ENCODE measurements at regions not wholly inside any gene's neighbourhood (a gene's known extent, or its start where the extent isn't known, plus 50 kb on each side); places are given as distances from the start of the nearest gene placed in this dataset.

- Histone ChIP-seq H3K9me3 (no peaks in the 10 kb centered on the region), H3K27ac (no peak overlapping the region), H3K27me3 (no peaks in the 10 kb centered on the region), H3K4me1 (peaks cover 0 to 24% (median 2%) of the 10 kb centered on the region in 4 donors), H3K4me3 (no peak overlapping the region), H3K36me3 (no peaks in the 10 kb centered on the region)
- no peak for DNase-seq (ENCODE audit: low spot score in 2 of 2)
- TF ChIP-seq EP300 (IDR thresholded peaks at IDR 0.05) (no peak), POLR2A (IDR thresholded peaks at IDR 0.05) (no peak)
- TF ChIP-seq, protein P1, sequence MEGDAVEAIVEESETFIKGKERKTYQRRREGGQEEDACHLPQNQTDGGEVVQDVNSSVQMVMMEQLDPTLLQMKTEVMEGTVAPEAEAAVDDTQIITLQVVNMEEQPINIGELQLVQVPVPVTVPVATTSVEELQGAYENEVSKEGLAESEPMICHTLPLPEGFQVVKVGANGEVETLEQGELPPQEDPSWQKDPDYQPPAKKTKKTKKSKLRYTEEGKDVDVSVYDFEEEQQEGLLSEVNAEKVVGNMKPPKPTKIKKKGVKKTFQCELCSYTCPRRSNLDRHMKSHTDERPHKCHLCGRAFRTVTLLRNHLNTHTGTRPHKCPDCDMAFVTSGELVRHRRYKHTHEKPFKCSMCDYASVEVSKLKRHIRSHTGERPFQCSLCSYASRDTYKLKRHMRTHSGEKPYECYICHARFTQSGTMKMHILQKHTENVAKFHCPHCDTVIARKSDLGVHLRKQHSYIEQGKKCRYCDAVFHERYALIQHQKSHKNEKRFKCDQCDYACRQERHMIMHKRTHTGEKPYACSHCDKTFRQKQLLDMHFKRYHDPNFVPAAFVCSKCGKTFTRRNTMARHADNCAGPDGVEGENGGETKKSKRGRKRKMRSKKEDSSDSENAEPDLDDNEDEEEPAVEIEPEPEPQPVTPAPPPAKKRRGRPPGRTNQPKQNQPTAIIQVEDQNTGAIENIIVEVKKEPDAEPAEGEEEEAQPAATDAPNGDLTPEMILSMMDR (IDR thresholded peaks at IDR 0.05), result no peak
- WGBS, 2 donors, result 67 to 75% methylated on average over 15 to 19 of the region's 19 CpGs
These were observed 210.1 kb downstream of the NDUFA10 start for GRCh38 chr2:239814861-239815601.

GRCh38 chr2:239814116-239814860 lies 210.9 kb downstream of the NDUFA10 start:
- Histone ChIP-seq H3K9me3 (no peaks in the 10 kb centered on the region), H3K27ac (peak overlapping the region in 3 of 4 donors; percentile 17 to 68 (median 40)), H3K36me3 (no peaks in the 10 kb centered on the region), H3K27me3 (no peaks in the 10 kb centered on the region), H3K4me3 (no peak overlapping the region), H3K4me1 (peaks cover 0 to 17% (median 2%) of the 10 kb centered on the region in 4 donors)
- DNase-seq (ENCODE audit: low spot score in 2 of 2), result no peak
- TF ChIP-seq, protein P1 (IDR thresholded peaks at IDR 0.05), result no peak
- TF ChIP-seq EP300 (IDR thresholded peaks at IDR 0.05), result no peak
- TF ChIP-seq POLR2A (IDR thresholded peaks at IDR 0.05), result no peak
- WGBS, 2 donors, result 64 to 65% methylated on average over 15 of the region's 15 CpGs

DNA sequence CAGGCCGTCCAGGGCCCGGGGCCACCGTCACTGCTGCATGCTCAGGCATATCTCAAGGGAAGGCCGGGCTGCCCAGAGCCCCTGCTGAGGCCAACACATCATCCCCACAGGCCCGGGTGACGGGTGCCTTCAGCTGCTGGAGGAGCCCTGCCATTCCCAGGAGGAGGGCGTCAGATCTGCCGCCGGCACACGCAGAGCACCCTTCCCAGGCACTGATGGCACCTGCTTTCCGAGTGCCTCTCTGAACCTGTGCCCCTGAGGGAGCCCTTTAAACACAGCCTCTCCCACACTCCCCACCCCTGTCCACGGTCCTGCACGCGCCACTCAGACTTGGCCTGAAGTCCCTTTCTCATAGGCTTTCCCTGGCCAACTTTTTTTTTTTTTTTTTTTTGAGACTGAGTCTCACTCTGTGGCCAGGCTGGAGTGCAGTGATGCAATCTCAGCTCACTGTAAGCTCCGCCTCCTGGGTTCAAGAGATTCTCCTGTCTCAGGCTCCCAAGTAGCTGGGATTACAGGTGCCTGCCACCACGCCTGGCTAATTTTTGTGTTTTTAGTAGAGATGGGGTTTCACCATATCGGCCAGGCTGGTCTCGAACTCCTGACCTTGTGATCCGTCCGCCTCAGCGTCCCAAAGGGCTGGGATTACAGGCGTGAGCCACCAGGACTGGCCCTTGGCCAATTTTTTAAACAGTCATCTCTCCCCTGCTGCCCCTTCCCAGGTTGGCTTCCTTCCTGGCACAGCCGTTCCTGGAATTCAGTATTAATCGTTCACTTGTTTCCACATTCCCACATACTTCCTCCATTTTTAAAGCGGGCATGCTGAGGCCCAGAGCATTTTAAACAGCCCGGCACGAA lies 211.7 kb downstream of the NDUFA10 start:
- Histone ChIP-seq H3K27ac (peak overlapping the region in 1 of 4 donors; percentile 68), H3K27me3 (no peaks in the 10 kb centered on the region), H3K4me3 (no peak overlapping the region), H3K4me1 (peaks cover 0 to 11% (median 2%) of the 10 kb centered on the region in 4 donors), H3K36me3 (no peaks in the 10 kb centered on the region), H3K9me3 (no peaks in the 10 kb centered on the region)
- 74 to 80% methylated on average over 27 of the region's 27 CpGs for WGBS, 2 donors
- DNase-seq (ENCODE audit: low spot score in 2 of 2), result no peak
- TF ChIP-seq POLR2A (IDR thresholded peaks at IDR 0.05) (no peak), EP300 (IDR thresholded peaks at IDR 0.05) (no peak)
- TF ChIP-seq, protein P1 (IDR thresholded peaks at IDR 0.05), result no peak

DNA sequence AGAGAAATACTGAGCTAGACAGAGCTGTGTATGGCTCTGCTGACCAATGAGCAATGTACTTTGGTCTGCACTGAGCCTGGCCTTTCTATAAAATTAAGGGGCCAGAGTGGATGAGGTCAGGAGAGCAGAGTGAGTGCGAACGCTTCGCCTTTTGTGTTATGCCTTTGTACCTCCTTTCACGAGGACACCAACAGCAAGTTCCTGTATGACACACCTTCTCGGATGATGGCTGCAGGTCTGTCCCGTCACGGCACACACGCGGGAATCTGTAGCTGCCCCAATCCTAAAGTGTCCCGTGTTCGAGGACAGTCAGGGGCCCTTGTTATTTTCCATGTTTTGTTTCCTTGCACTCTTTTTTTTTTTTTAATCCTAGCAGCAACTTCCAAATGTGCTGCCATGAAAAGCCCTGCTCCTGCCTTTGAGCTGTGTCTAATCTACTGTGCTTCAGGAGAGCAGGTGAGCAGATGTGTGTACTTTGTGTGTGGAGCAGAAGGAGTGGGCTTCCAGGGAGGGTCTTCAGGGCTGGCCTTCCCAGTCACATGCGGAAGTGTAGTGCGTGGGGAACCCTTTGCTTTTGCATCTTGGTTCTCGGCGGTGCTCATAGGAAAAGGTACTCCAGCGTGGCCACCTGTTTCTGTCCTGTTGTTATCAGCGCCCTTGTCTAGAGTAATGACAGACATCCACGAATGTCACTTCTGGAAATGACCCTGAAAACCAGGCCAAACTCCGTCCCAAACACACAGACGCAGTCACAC lies 213.2 kb downstream of the NDUFA10 start:
- 92% methylated on average over 20 of the region's 20 CpGs for WGBS, 2 donors
- Histone ChIP-seq H3K27ac (peak overlapping the region in 1 of 4 donors; percentile 33), H3K4me1 (peaks cover 0 to 7% (median 2%) of the 10 kb centered on the region in 4 donors), H3K4me3 (no peak overlapping the region), H3K27me3 (no peaks in the 10 kb centered on the region), H3K9me3 (no peaks in the 10 kb centered on the region), H3K36me3 (no peaks in the 10 kb centered on the region)
- TF ChIP-seq, protein P1 (IDR thresholded peaks at IDR 0.05), result no peak
- no peak for TF ChIP-seq EP300 (IDR thresholded peaks at IDR 0.05)
- TF ChIP-seq POLR2A (IDR thresholded peaks at IDR 0.05), result no peak
- DNase-seq (ENCODE audit: low spot score in 2 of 2), result no peak

All from tibial nerve (tissue), 4 donors.